ENCODE measurements at regions not wholly inside any gene's neighbourhood (a gene's known extent, or its start where the extent isn't known, plus 50 kb on each side); places are given as distances from the start of the nearest gene placed in this dataset.

DNA sequence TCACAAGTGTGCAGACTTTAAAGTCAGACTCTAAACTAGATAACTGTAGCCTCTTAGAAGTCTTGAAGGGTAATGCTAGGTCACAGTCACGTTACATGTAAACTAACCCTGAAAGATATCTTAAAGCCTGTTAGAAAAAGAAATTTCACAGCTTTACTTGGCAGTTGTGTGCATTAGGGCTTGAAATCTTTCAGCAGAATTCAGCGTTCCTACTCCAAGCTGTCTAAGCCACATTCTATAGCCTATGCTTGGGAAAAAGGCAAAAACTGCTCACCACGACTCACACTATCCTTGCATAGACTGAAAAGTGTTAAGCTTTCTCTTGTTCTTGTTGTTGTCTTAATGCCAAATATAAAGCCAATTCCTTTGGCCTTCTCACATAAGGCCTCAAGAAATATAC, 338.0 kb upstream of the SASH1 start:
- TF ChIP-seq CTCF (IDR thresholded peaks at IDR 0.05; ENCODE audit: low read depth, low read length) (no peak), POLR2A (IDR thresholded peaks at IDR 0.05; ENCODE audit: extremely low read depth, insufficient read length) (no peak), MAX (IDR thresholded peaks at IDR 0.05; ENCODE audit: low read depth, low read length) (no peak), MYC (IDR thresholded peaks at IDR 0.05; ENCODE audit: low read depth, low read length) (no peak)
